ENCODE measurements at regions not wholly inside any gene's neighbourhood (a gene's known extent, or its start where the extent isn't known, plus 50 kb on each side); places are given as distances from the start of the nearest gene placed in this dataset.
"Not testable (repeated sequence)": the region's sequence is repeated elsewhere in the genome, so short reads cannot be mapped to it uniquely, and the experiment has no call there.

- BruUV-seq (replicated peaks), result no TSS peak
Measured at GRCh38 chr6:76914737-76915136, 548.6 kb downstream of the HTR1B start.

GRCh38 chr6:76905541-76905940 is 557.8 kb downstream of the HTR1B start:
- not testable (repeated sequence) for H3K4me3 ChIP-seq (ENCODE audit: low read depth in 2 of 2, low read length in 2 of 2)

More at GRCh38 chr6:76914737-76915136, 548.6 kb downstream of the HTR1B start:
- ChIA-PET POLR2A (no interaction called here), CTCF (interaction anchor here (0.6 kb wide), 1 partner anchor 234 kb away, joined by 3 read pairs; no protein-coding TSS in a partner anchor)
- DNase-seq (ENCODE audit: low read depth, low spot score), result no peak
- no peak for ATAC-seq
- no peaks in the 10 kb centered on the region for H3K36me3 ChIP-seq (ENCODE audit: control insufficient read depth, insufficient read depth, low read length)
- H3K4me3 ChIP-seq (ENCODE audit: low read depth in 2 of 2, low read length in 2 of 2), result no peak overlapping the region
- TF ChIP-seq POLR2AphosphoS5 (IDR thresholded peaks at IDR 0.05; ENCODE audit: low read depth, low read length) (no peak), CTCF (IDR thresholded peaks at IDR 0.05) (no peak), SIN3A (IDR thresholded peaks at IDR 0.05; ENCODE audit: borderline replicate concordance, insufficient read depth, low read depth, low read length) (no peak), REST (IDR thresholded peaks at IDR 0.05; ENCODE audit: insufficient read depth in 1 of 2, low read depth in 2 of 2, low read length in 1 of 2) (no peak), TCF7L2 (IDR thresholded peaks at IDR 0.05; ENCODE audit: low read depth, low read length) (no peak)
- no peaks in the 10 kb centered on the region for H3K4me1 ChIP-seq (ENCODE audit: control insufficient read depth, insufficient read depth, low read length)
- intact Hi-C loops (cut with micrococcal nuclease; ENCODE audit: unreplicated experiment) (no loop called here), in situ Hi-C loops (cut with HindIII; ENCODE audit: low pct_unique_long_range_greater_than_20kb, low sequenced_read_pairs) (no loop called here)
- no peak overlapping the region for H3K27ac ChIP-seq (ENCODE audit: low read length)
- H3K9me3 ChIP-seq (ENCODE audit: control insufficient read depth, insufficient read depth, low read depth, low read length), result no peaks in the 10 kb centered on the region
- no peaks in the 10 kb centered on the region for H3K27me3 ChIP-seq (ENCODE audit: control insufficient read depth, insufficient read depth, low read length)

GRCh38 chr6:76892542-76892941 is 570.7 kb downstream of the HTR1B start:
- ChIA-PET POLR2A (no interaction called here), CTCF (no interaction called here)
- no peaks in the 10 kb centered on the region for H3K4me1 ChIP-seq (ENCODE audit: control insufficient read depth, insufficient read depth, low read length)
- H3K36me3 ChIP-seq (ENCODE audit: control insufficient read depth, insufficient read depth, low read length), result no peaks in the 10 kb centered on the region
- intact Hi-C loops (cut with micrococcal nuclease; ENCODE audit: unreplicated experiment), result no loop called here
- in situ Hi-C loops (cut with HindIII; ENCODE audit: low pct_unique_long_range_greater_than_20kb, low sequenced_read_pairs), result no loop called here
- TF ChIP-seq SIN3A (IDR thresholded peaks at IDR 0.05; ENCODE audit: borderline replicate concordance, insufficient read depth, low read depth, low read length) (no peak), POLR2AphosphoS5 (IDR thresholded peaks at IDR 0.05; ENCODE audit: low read depth, low read length) (no peak), CTCF (IDR thresholded peaks at IDR 0.05) (no peak), TCF7L2 (IDR thresholded peaks at IDR 0.05; ENCODE audit: low read depth, low read length) (no peak), REST (IDR thresholded peaks at IDR 0.05; ENCODE audit: insufficient read depth in 1 of 2, low read depth in 2 of 2, low read length in 1 of 2) (no peak)
- no TSS peak for BruUV-seq (replicated peaks)
- DNase-seq (ENCODE audit: low read depth, low spot score) (no peak), ATAC-seq (no peak)
- H3K9me3 ChIP-seq (ENCODE audit: control insufficient read depth, insufficient read depth, low read depth, low read length), result no peaks in the 10 kb centered on the region
- H3K4me3 ChIP-seq (ENCODE audit: low read depth in 2 of 2, low read length in 2 of 2), result no peak overlapping the region
- no peaks in the 10 kb centered on the region for H3K27me3 ChIP-seq (ENCODE audit: control insufficient read depth, insufficient read depth, low read length)
- no peak overlapping the region for H3K27ac ChIP-seq (ENCODE audit: low read length)

More at GRCh38 chr6:76905541-76905940, 557.8 kb downstream of the HTR1B start:
- H3K27ac ChIP-seq (ENCODE audit: low read length); H3K9me3 ChIP-seq (ENCODE audit: control insufficient read depth, insufficient read depth, low read depth, low read length); POLR2A ChIA-PET; DNase-seq (ENCODE audit: low read depth, low spot score); in situ Hi-C loops (cut with HindIII; ENCODE audit: low pct_unique_long_range_greater_than_20kb, low sequenced_read_pairs); ATAC-seq; BruUV-seq (replicated peaks); H3K36me3 ChIP-seq (ENCODE audit: control insufficient read depth, insufficient read depth, low read length); H3K4me1 ChIP-seq (ENCODE audit: control insufficient read depth, insufficient read depth, low read length); H3K27me3 ChIP-seq (ENCODE audit: control insufficient read depth, insufficient read depth, low read length); intact Hi-C loops (cut with micrococcal nuclease; ENCODE audit: unreplicated experiment); CTCF ChIA-PET: not testable (repeated sequence)

Measured in Panc1 (cell line).